ENCODE measurements at regions not wholly inside any gene's neighbourhood (a gene's known extent, or its start where the extent isn't known, plus 50 kb on each side); places are given as distances from the start of the nearest gene placed in this dataset.
"Not testable (repeated sequence)": the region's sequence is repeated elsewhere in the genome, so short reads cannot be mapped to it uniquely, and the experiment has no call there.

DNA sequence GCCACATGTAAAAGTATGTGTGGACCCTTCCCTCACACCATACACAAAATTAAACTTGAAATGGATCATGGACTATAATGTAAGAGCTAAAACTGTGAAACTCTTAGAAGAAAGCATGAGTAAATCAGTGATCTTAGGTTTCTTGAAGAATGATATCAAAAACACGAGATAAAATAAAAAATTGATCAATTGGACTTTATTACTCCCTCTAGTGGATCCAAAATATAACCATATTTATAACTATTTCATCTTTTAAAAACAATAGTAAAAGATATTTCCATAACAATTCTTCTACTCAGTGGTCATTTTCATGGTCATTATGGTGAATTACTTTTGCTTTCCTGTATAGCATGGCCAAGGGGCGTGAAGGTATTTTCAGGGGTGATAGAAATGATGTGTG is 174.6 kb upstream of the LSM14A start:
- FAIRE-seq (no peak), DNase-seq (ENCODE audit: insufficient read length, low spot score) (no peak)
- TF ChIP-seq POLR2A (IDR thresholded peaks at IDR 0.05; ENCODE audit: low read depth, low read length), result no peak

GRCh38 chr19:33998302-33998701 is 174.0 kb upstream of the LSM14A start:
- FAIRE-seq, result no peak
- DNase-seq (ENCODE audit: insufficient read length, low spot score), result no peak
- TF ChIP-seq POLR2A (IDR thresholded peaks at IDR 0.05; ENCODE audit: low read depth, low read length), result no peak

DNA sequence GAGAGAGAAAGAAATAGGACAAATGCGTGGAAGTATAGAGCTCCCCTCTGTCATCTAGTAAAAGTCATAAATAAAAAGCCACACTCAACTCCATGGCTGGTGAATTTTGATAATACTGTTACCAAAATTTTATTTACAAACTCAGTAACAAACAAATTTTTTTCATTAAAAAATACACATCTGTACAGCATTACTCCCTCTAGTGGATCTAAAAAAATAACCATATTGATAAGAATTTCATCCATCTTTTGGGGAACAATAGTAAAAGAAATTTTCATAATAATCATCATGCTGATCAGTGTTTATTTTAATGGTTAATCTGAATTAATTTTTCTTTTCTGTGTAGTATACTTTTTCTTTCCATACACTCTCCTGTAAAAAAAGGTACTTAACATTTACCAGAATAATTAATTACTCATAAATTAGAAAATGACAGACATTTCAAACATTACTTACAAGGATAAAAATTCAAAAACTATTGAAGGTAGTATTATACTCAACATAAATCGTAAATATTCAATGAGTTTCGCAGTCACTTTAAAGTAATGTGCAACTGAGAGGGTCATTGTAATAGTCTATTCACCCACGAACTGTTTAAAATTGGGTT is 173.5 kb upstream of the LSM14A start:
- FAIRE-seq (no peak), DNase-seq (ENCODE audit: insufficient read length, low spot score) (no peak)

GRCh38 chr19:34017024-34017423 is 155.3 kb upstream of the LSM14A start:
- FAIRE-seq, result no peak
- DNase-seq (ENCODE audit: insufficient read length, low spot score), result no peak
- no peak for TF ChIP-seq POLR2A (IDR thresholded peaks at IDR 0.05; ENCODE audit: low read depth, low read length)

More for the DNA sequence above, 173.5 kb upstream of the LSM14A start:
- TF ChIP-seq POLR2A (IDR thresholded peaks at IDR 0.05; ENCODE audit: low read depth, low read length), result no peak

DNA sequence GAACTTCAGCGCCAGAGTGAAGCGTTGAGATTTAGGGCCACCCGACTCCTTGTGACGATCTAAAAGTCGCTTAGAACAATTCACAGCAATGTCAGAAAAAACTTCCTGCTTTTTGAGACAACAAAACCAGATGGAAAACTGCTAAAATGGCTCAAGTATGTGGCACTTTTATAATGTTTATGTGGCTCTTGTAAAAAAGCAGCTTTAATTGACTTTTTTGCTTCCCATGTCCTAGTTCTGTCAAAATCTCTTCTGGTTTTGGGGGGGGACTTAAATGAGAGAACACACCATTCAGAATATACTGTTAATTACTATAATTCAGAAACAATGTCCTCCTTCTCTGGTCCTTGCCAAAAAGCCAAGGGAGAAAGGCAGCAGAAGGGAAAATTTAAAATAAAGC is 154.7 kb upstream of the LSM14A start:
- FAIRE-seq, result no peak
- TF ChIP-seq POLR2A (IDR thresholded peaks at IDR 0.05; ENCODE audit: low read depth, low read length), result no peak
- no peak for DNase-seq (ENCODE audit: insufficient read length, low spot score)

DNA sequence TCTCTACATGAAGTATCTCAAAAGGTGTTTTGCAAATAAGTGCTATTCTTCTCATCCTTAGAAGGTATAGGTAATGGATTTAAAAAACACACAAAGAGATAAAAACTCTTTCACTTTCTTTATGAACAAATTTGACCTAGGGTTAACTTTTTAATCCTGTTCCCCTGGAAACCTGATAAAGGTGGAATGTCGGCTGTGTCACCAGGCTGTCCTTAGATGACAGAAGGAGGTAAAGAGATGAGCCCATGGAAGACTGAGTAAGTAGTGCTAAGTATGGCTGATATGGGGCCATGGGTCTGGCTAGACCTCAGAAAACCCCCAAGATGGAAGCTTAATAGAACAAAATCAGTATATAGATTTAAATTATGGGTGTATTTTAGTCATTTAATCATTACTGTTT is 153.8 kb upstream of the LSM14A start:
- DNase-seq (ENCODE audit: insufficient read length, low spot score) (no peak), FAIRE-seq (no peak)
- TF ChIP-seq POLR2A (IDR thresholded peaks at IDR 0.05; ENCODE audit: low read depth, low read length), result no peak

- no peak for FAIRE-seq
- TF ChIP-seq POLR2A (IDR thresholded peaks at IDR 0.05; ENCODE audit: low read depth, low read length), result no peak
- no peak for DNase-seq (ENCODE audit: insufficient read length, low spot score)
These were observed 148.9 kb upstream of the LSM14A start for GRCh38 chr19:34023381-34023780.

DNA sequence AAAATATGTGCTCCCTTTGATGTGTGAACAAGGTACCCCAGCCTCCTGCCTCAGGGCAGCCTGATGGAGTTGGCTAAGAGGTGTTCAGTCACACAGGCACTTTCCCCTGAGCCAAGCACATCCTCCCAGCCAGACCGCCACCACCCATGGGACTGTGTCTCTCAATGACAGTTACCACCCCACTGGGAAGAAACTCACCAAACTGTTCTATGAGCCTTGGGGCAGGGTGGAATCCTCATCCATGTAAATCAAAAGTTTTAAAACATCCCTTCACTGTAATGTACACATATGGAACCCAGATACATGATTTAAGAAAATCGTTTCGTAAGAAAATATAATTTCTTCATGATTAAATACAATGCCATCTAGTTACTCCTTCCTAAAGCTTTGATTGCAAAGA is 138.4 kb upstream of the LSM14A start:
- TF ChIP-seq POLR2A (IDR thresholded peaks at IDR 0.05; ENCODE audit: low read depth, low read length), result no peak
- no peak for DNase-seq (ENCODE audit: insufficient read length, low spot score)
- no peak for FAIRE-seq

DNA sequence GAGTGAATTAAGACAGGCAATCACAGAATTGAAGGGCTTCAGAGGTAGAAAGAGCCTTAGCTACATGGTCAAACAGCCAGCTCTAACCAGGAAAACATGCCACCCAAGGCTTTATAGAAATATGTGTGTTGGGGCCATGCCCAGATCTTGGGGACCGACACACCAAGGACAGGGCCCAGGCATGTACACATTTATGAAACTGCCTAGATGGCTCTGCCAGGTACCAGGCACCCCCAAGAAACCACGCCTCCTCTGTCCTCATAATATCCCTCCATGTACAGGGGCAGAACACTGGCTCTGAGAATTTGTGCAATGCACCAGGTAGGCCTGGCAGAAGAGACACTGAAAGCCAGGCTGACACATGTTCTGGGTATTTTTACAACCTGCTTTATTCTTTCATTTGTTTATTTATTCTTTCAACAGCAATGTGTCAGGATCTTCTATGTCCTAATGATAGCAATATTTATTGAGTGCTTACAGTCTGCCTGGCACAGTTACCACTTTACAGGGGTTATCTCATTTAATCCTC is 137.9 kb upstream of the LSM14A start:
- no peak for TF ChIP-seq POLR2A (IDR thresholded peaks at IDR 0.05; ENCODE audit: low read depth, low read length)
- FAIRE-seq (no peak), DNase-seq (ENCODE audit: insufficient read length, low spot score) (no peak)

- no peak for TF ChIP-seq POLR2A (IDR thresholded peaks at IDR 0.05; ENCODE audit: low read depth, low read length)
- DNase-seq (ENCODE audit: insufficient read length, low spot score), result peak; percentile 69
- no peak for FAIRE-seq
These were observed 130.3 kb upstream of the LSM14A start for GRCh38 chr19:34041925-34042521.

- DNase-seq (ENCODE audit: insufficient read length, low spot score), result no peak
- no peak for TF ChIP-seq POLR2A (IDR thresholded peaks at IDR 0.05; ENCODE audit: low read depth, low read length)
- FAIRE-seq, result no peak
These were observed 128.3 kb upstream of the LSM14A start for GRCh38 chr19:34044021-34044420.

- no peak for FAIRE-seq
- DNase-seq (ENCODE audit: insufficient read length, low spot score), result no peak
- TF ChIP-seq POLR2A (IDR thresholded peaks at IDR 0.05; ENCODE audit: low read depth, low read length), result no peak
These were observed 122.4 kb upstream of the LSM14A start for GRCh38 chr19:34049944-34050343.

GRCh38 chr19:34050430-34050829 is 121.9 kb upstream of the LSM14A start:
- not testable (repeated sequence) for FAIRE-seq; DNase-seq (ENCODE audit: insufficient read length, low spot score)

DNA sequence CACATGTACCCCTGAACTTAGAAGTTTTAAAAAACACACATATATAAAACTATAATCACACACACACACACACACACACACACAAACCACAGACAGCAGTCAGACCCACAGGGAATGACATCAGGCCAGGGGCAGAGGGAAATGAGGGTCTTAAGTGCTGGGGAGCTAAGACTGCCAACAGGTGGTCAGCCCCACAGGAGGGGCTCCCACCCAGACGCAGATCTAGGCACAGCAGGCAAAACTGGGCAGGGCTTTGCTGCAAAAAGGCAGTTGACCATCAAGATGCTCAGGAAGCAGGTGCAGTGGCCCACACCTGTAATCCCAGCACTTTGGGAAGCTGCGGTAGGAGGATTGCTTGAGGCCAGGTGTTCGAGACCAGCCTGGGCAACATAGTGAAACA is 121.0 kb upstream of the LSM14A start:
- no peak for TF ChIP-seq POLR2A (IDR thresholded peaks at IDR 0.05; ENCODE audit: low read depth, low read length)
- DNase-seq (ENCODE audit: insufficient read length, low spot score) (no peak), FAIRE-seq (no peak)

- no peak for TF ChIP-seq POLR2A (IDR thresholded peaks at IDR 0.05; ENCODE audit: low read depth, low read length)
- no peak for DNase-seq (ENCODE audit: insufficient read length, low spot score)
- no peak for FAIRE-seq
These were observed 115.1 kb upstream of the LSM14A start for GRCh38 chr19:34057155-34057554.

Data from H54 (cell line).